Transverse colon (tissue), 4 donors: ENCODE measurements at regions not wholly inside any gene's neighbourhood (a gene's known extent, or its start where the extent isn't known, plus 50 kb on each side); places are given as distances from the start of the nearest gene placed in this dataset.
"Not testable (repeated sequence)": the region's sequence is repeated elsewhere in the genome, so short reads cannot be mapped to it uniquely, and the experiment has no call there.

Source experiments
- DNase-seq: peaks from one replicate; pipeline ENCODE4 v3.0.0-alpha.2; 2019
- H3K27ac ChIP-seq, 4 donors: fragments of 200-600 bp; sonication (generic); 2 replicates each; pipeline ENCODE4 v1.5.1; 2016 to 2018; ENCODE audit warnings: inconsistent platforms in 4 of 4
- H3K27me3 ChIP-seq: fragments of 200-600 bp; sonication (generic); 2 replicates; pipeline ENCODE4 v1.5.1; 2017; ENCODE audit warnings: inconsistent platforms
- H3K36me3 ChIP-seq, 4 donors: fragments of 200-600 bp; sonication (generic); 2 replicates each; pipeline ENCODE4 v1.5.1; 2017 to 2019; ENCODE audit warnings: inconsistent platforms in 4 of 4
- H3K4me1 ChIP-seq, 4 donors: fragments of 200-600 bp; sonication (generic); 2 replicates each; pipeline ENCODE4 v1.5.1; 2017 to 2020; ENCODE audit warnings: inconsistent platforms in 4 of 4
- H3K4me3 ChIP-seq, 4 donors: fragments of 200-600 bp; sonication (generic); 1 replicate in 1 of 4; 2 replicates in 3 of 4; pipeline versions ENCODE4 v1.5.1 to v1.6.1; 2017 to 2019; ENCODE audit warnings: inconsistent platforms in 4 of 4
- H3K9me3 ChIP-seq, 2 donors: fragments of 200-600 bp; sonication (generic); 2 replicates each; pipeline ENCODE4 v1.5.1; 2017 to 2019; ENCODE audit warnings: inconsistent platforms in 2 of 2
- CTCF ChIP-seq, 5 experiments: fragments of 200-600 bp in 3 of 5; fragments of 450-650 bp in 2 of 5; sonication (generic) in 3 of 5; IDR thresholded peaks; 1 replicate in 2 of 5; 2 replicates in 3 of 5; pipeline ENCODE4 v1.5.1; 2016 to 2017; ENCODE audit warnings: antibody characterized with exemption in 5 of 5, inconsistent platforms in 3 of 5, mild to moderate bottlenecking in 2 of 5, moderate library complexity in 1 of 5
- EP300 ChIP-seq: sonication (generic); formaldehyde crosslinking; IDR thresholded peaks from one replicate; pipeline ENCODE4 v1.6.1; 2017; ENCODE audit warnings: antibody characterized with exemption, low read depth
- POLR2A ChIP-seq: fragments of 450-650 bp; IDR thresholded peaks from one replicate; pipeline ENCODE4 v1.6.1; 2016; ENCODE audit warnings: antibody characterized with exemption, mild to moderate bottlenecking, moderate library complexity
- POLR2AphosphoS5 ChIP-seq, 3 donors: sonication (generic); formaldehyde crosslinking; IDR thresholded peaks; one replicate each; pipeline ENCODE4 v1.6.1; 2016; ENCODE audit warnings: antibody characterized with exemption in 3 of 3
- WGBS, 2 donors: methylation state at CpG; one replicate each; pipeline ENCODE4 v1.1.5; 2018; ENCODE audit warnings: low coverage in 1 of 2; 5-methylcytosine and 5-hydroxymethylcytosine counted together
- in situ Hi-C, 4 donors: fragments of 200-750 bp; cut with MboI; loops; one replicate each; pipeline versions ENCODE4 v1.15.0 to v1.15.1; 2017; ENCODE audit warnings: low sequenced_read_pairs in 3 of 4, low pct_ligation_motif_present in 1 of 4, low pct_unique_long_range_greater_than_20kb in 1 of 4
- intact Hi-C: fragments of 100-400 bp; cut with DNase I; formaldehyde crosslinking; loops from one replicate; pipeline ENCODE4 v1.15.1; 2023; ENCODE audit warnings: low total_unique reads

- no peaks in the 10 kb centered on the region for H3K36me3 ChIP-seq
- no peaks in the 10 kb centered on the region for H3K27me3 ChIP-seq
- 80 to 100% methylated on average over 2 of the region's 2 CpGs for WGBS, 2 donors
- no peak overlapping the region for H3K4me3 ChIP-seq
- no peaks in the 10 kb centered on the region for H3K9me3 ChIP-seq
- TF ChIP-seq POLR2A, result no peak
- no peak for TF ChIP-seq POLR2AphosphoS5 (IDR thresholded peaks at IDR 0.05)
- no peak for TF ChIP-seq CTCF (IDR thresholded peaks at IDR 0.05)
- TF ChIP-seq EP300, result no peak
- H3K4me1 ChIP-seq, result no peaks in the 10 kb centered on the region
- intact Hi-C loops (no loop called here), in situ Hi-C loops (no loop called here)
- no peak for DNase-seq
- H3K27ac ChIP-seq, result no peak overlapping the region
Observed at GRCh38 chr13:100767192-100767591, 92.6 kb upstream of the TMTC4 start.

GRCh38 chr13:100766570-100766969, 92.0 kb upstream of the TMTC4 start:
- DNase-seq, H3K4me3 ChIP-seq, intact Hi-C loops, H3K4me1 ChIP-seq, H3K36me3 ChIP-seq, H3K9me3 ChIP-seq, H3K27me3 ChIP-seq, in situ Hi-C loops, H3K27ac ChIP-seq: not testable (repeated sequence)
- WGBS, 2 donors, result 76 to 83% methylated on average over 2 to 4 of the region's 4 CpGs

GRCh38 chr13:100764937-100765336, 90.3 kb upstream of the TMTC4 start:
- no peaks in the 10 kb centered on the region for H3K27me3 ChIP-seq
- TF ChIP-seq POLR2A (no peak), EP300 (no peak), POLR2AphosphoS5 (IDR thresholded peaks at IDR 0.05) (no peak), CTCF (IDR thresholded peaks at IDR 0.05) (no peak)
- no peak for DNase-seq
- intact Hi-C loops, result no loop called here
- no peaks in the 10 kb centered on the region for H3K4me1 ChIP-seq
- H3K9me3 ChIP-seq, result no peaks in the 10 kb centered on the region
- no peaks in the 10 kb centered on the region for H3K36me3 ChIP-seq
- 84 to 87% methylated on average over 8 to 9 of the region's 9 CpGs for WGBS, 2 donors
- H3K4me3 ChIP-seq, result no peak overlapping the region
- in situ Hi-C loops, result no loop called here
- no peak overlapping the region for H3K27ac ChIP-seq

- 89 to 100% methylated on average over 1 to 9 of the region's 22 CpGs for WGBS, 2 donors
- intact Hi-C loops, DNase-seq: not testable (repeated sequence)
Observed at GRCh38 chr13:100762126-100762525, 87.5 kb upstream of the TMTC4 start.

GRCh38 chr13:100755891-100756290, 81.3 kb upstream of the TMTC4 start:
- DNase-seq, result no peak
- WGBS, 2 donors, result 51 to 60% methylated on average over 1 of the region's 1 CpG
- Histone ChIP-seq H3K27ac (no peak overlapping the region), H3K4me3 (no peak overlapping the region), H3K36me3 (no peaks in the 10 kb centered on the region), H3K27me3 (no peaks in the 10 kb centered on the region), H3K4me1 (no peaks in the 10 kb centered on the region), H3K9me3 (no peaks in the 10 kb centered on the region)
- intact Hi-C loops (no loop called here), in situ Hi-C loops (no loop called here)
- TF ChIP-seq EP300 (no peak), CTCF (IDR thresholded peaks at IDR 0.05) (no peak), POLR2A (no peak), POLR2AphosphoS5 (IDR thresholded peaks at IDR 0.05) (no peak)

More at GRCh38 chr13:100762126-100762525, 87.5 kb upstream of the TMTC4 start:
- H3K4me3 ChIP-seq, H3K9me3 ChIP-seq, H3K27ac ChIP-seq, H3K4me1 ChIP-seq, in situ Hi-C loops, H3K27me3 ChIP-seq, H3K36me3 ChIP-seq: not testable (repeated sequence)
